ENCODE measurements at regions not wholly inside any gene's neighbourhood (a gene's known extent, or its start where the extent isn't known, plus 50 kb on each side); places are given as distances from the start of the nearest gene placed in this dataset.

- H3K4me3 ChIP-seq (ENCODE audit: low read depth, low read length), result no peak overlapping the region
- no peak for TF ChIP-seq CTCF (conservative IDR thresholded peaks at IDR 0.05; ENCODE audit: low read depth, low read length)
Measured at GRCh38 chr2:4828682-4829374, 863.4 kb upstream of the SOX11 start.

GRCh38 chr2:4831751-4832150 lies 860.4 kb upstream of the SOX11 start:
- no peak overlapping the region for H3K4me3 ChIP-seq (ENCODE audit: low read depth, low read length)
- DNase-seq (ENCODE audit: low read depth), result peak; percentile 23
- no peak for TF ChIP-seq CTCF (conservative IDR thresholded peaks at IDR 0.05; ENCODE audit: low read depth, low read length)

More at GRCh38 chr2:4828682-4829374, 863.4 kb upstream of the SOX11 start:
- DNase-seq (ENCODE audit: low read depth), result no peak

GRCh38 chr2:4832642-4833041 lies 859.5 kb upstream of the SOX11 start:
- no peak for DNase-seq (ENCODE audit: low read depth)
- no peak for TF ChIP-seq CTCF (conservative IDR thresholded peaks at IDR 0.05; ENCODE audit: low read depth, low read length)

GRCh38 chr2:4838626-4839025 lies 853.6 kb upstream of the SOX11 start:
- DNase-seq (ENCODE audit: low read depth), result no peak
- H3K4me3 ChIP-seq (ENCODE audit: low read depth, low read length), result no peak overlapping the region
- no peak for TF ChIP-seq CTCF (conservative IDR thresholded peaks at IDR 0.05; ENCODE audit: low read depth, low read length)

More at GRCh38 chr2:4832642-4833041, 859.5 kb upstream of the SOX11 start:
- H3K4me3 ChIP-seq (ENCODE audit: low read depth, low read length), result no peak overlapping the region

- no peak for TF ChIP-seq CTCF (conservative IDR thresholded peaks at IDR 0.05; ENCODE audit: low read depth, low read length)
- DNase-seq (ENCODE audit: low read depth), result no peak
- no peak overlapping the region for H3K4me3 ChIP-seq (ENCODE audit: low read depth, low read length)
Measured at GRCh38 chr2:4840791-4841190, 851.4 kb upstream of the SOX11 start.

GRCh38 chr2:4844881-4845280 lies 847.3 kb upstream of the SOX11 start:
- no peak overlapping the region for H3K4me3 ChIP-seq (ENCODE audit: low read depth, low read length)
- no peak for TF ChIP-seq CTCF (conservative IDR thresholded peaks at IDR 0.05; ENCODE audit: low read depth, low read length)
- no peak for DNase-seq (ENCODE audit: low read depth)

GRCh38 chr2:4862031-4862430 lies 830.2 kb upstream of the SOX11 start:
- no peak for TF ChIP-seq CTCF (conservative IDR thresholded peaks at IDR 0.05; ENCODE audit: low read depth, low read length)
- DNase-seq (ENCODE audit: low read depth), result no peak
- no peak overlapping the region for H3K4me3 ChIP-seq (ENCODE audit: low read depth, low read length)

All from choroid plexus epithelial cell (primary cell).